ENCODE measurements at regions not wholly inside any gene's neighbourhood (a gene's known extent, or its start where the extent isn't known, plus 50 kb on each side); places are given as distances from the start of the nearest gene placed in this dataset.

GRCh38 chrX:98350940-98351339 is 1467.2 kb downstream of the RPA4 start:
- Histone ChIP-seq H3K36me3 (replicated peaks; ENCODE audit: control insufficient read depth, insufficient read depth, low read length) (no peaks in the 10 kb centered on the region), H3K4me3 (ENCODE audit: insufficient read depth, low read depth, low read length) (no peak overlapping the region), H3K27me3 (ENCODE audit: control insufficient read depth, insufficient read depth, low read length) (no peaks in the 10 kb centered on the region)
- DNase-seq: no peak

- no peaks in the 10 kb centered on the region for H3K36me3 ChIP-seq (replicated peaks; ENCODE audit: control insufficient read depth, insufficient read depth, low read length)
- no peak for DNase-seq
- no peak overlapping the region for H3K4me3 ChIP-seq (ENCODE audit: insufficient read depth, low read depth, low read length)
- H3K27me3 ChIP-seq (ENCODE audit: control insufficient read depth, insufficient read depth, low read length): no peaks in the 10 kb centered on the region
These were observed 1473.4 kb downstream of the RPA4 start for GRCh38 chrX:98357146-98357545.

- Histone ChIP-seq H3K27me3 (ENCODE audit: control insufficient read depth, insufficient read depth, low read length) (no peaks in the 10 kb centered on the region), H3K36me3 (replicated peaks; ENCODE audit: control insufficient read depth, insufficient read depth, low read length) (no peaks in the 10 kb centered on the region), H3K4me3 (ENCODE audit: insufficient read depth, low read depth, low read length) (no peak overlapping the region)
- no peak for DNase-seq
These were observed 1478.9 kb downstream of the RPA4 start for GRCh38 chrX:98362630-98363029.

- Histone ChIP-seq H3K27me3 (ENCODE audit: control insufficient read depth, insufficient read depth, low read length) (no peaks in the 10 kb centered on the region), H3K4me3 (ENCODE audit: insufficient read depth, low read depth, low read length) (no peak overlapping the region), H3K36me3 (replicated peaks; ENCODE audit: control insufficient read depth, insufficient read depth, low read length) (no peaks in the 10 kb centered on the region)
- peak; percentile 33 for DNase-seq
These were observed 1488.3 kb downstream of the RPA4 start for GRCh38 chrX:98371994-98372393.

- H3K4me3 ChIP-seq (ENCODE audit: insufficient read depth, low read depth, low read length): no peak overlapping the region
- no peak for DNase-seq
- H3K36me3 ChIP-seq (replicated peaks; ENCODE audit: control insufficient read depth, insufficient read depth, low read length): no peaks in the 10 kb centered on the region
- H3K27me3 ChIP-seq (ENCODE audit: control insufficient read depth, insufficient read depth, low read length): no peaks in the 10 kb centered on the region
These were observed 1495.4 kb downstream of the RPA4 start for GRCh38 chrX:98379134-98379533.

- Histone ChIP-seq H3K36me3 (replicated peaks; ENCODE audit: control insufficient read depth, insufficient read depth, low read length) (no peaks in the 10 kb centered on the region), H3K4me3 (ENCODE audit: insufficient read depth, low read depth, low read length) (no peak overlapping the region), H3K27me3 (ENCODE audit: control insufficient read depth, insufficient read depth, low read length) (no peaks in the 10 kb centered on the region)
- DNase-seq: peak; percentile 69
These were observed 1496.4 kb downstream of the RPA4 start for GRCh38 chrX:98380106-98380505.

- Histone ChIP-seq H3K27me3 (ENCODE audit: control insufficient read depth, insufficient read depth, low read length) (no peaks in the 10 kb centered on the region), H3K4me3 (ENCODE audit: insufficient read depth, low read depth, low read length) (no peak overlapping the region), H3K36me3 (replicated peaks; ENCODE audit: control insufficient read depth, insufficient read depth, low read length) (no peaks in the 10 kb centered on the region)
- no peak for DNase-seq
These were observed 1496.8 kb downstream of the RPA4 start for GRCh38 chrX:98380556-98380955.

GRCh38 chrX:98398542-98398941 is 1514.8 kb downstream of the RPA4 start:
- Histone ChIP-seq H3K36me3 (replicated peaks; ENCODE audit: control insufficient read depth, insufficient read depth, low read length) (no peaks in the 10 kb centered on the region), H3K4me3 (ENCODE audit: insufficient read depth, low read depth, low read length) (no peak overlapping the region), H3K27me3 (ENCODE audit: control insufficient read depth, insufficient read depth, low read length) (no peaks in the 10 kb centered on the region)
- no peak for DNase-seq

DNA sequence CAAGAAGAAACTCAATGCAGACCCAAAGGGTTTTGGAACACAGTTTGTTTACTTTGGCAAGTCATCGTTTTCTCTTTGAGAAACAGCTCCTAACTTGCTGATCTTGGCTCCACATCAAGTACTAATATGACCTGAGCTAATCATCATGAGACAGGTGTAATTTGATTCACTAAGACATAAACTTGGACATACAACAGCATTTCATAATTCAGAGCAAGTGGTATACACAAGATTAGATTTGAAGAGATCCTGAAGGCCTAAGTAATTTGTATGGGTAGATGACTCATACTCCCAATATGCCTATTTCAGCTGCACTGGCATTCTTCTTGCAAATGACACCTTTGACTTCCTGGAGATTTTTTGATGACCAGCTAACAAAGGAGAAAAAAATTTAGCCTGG is 1521.7 kb downstream of the RPA4 start:
- Histone ChIP-seq H3K36me3 (replicated peaks; ENCODE audit: control insufficient read depth, insufficient read depth, low read length) (no peaks in the 10 kb centered on the region), H3K27me3 (ENCODE audit: control insufficient read depth, insufficient read depth, low read length) (no peaks in the 10 kb centered on the region), H3K4me3 (ENCODE audit: insufficient read depth, low read depth, low read length) (no peak overlapping the region)
- no peak for DNase-seq

DNA sequence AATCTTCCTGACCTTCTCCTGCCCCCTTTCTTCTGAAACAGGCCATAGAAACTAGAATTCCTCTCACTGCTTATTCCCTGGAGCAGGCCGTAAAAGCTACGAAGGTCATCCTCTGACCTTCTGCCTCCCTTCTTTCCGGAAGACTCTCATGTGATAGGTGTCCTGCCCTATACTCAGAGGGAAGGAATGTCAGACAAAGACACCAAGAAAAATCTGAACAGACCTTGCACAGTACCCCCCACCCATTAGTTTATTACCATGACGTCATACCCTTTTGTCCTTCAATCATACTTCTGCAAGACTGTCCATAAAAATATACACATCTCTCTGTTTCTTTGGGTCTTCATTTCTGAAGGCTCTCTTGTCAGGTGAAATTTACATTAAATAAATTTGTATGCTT is 1523.9 kb downstream of the RPA4 start:
- Histone ChIP-seq H3K4me3 (ENCODE audit: insufficient read depth, low read depth, low read length) (no peak overlapping the region), H3K36me3 (replicated peaks; ENCODE audit: control insufficient read depth, insufficient read depth, low read length) (no peaks in the 10 kb centered on the region), H3K27me3 (ENCODE audit: control insufficient read depth, insufficient read depth, low read length) (no peaks in the 10 kb centered on the region)
- no peak for DNase-seq

DNA sequence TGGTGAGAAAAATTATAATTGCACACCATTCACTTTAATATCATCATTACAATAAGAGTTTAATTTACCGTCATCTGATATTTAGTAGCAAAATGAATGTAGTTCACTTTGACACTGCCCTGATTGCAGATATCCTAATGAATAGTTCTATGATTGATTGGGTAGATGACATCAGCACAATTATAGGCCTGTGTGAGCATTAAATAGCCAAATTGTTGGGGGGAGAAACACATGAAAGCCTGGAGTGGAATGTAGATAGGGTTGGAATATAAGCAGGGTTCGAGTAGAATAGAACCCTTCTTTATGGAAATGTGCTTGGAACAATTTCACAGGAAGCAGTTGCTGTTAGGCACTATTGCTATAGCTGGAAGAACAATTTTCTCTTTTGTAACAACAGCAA is 1526.2 kb downstream of the RPA4 start:
- H3K36me3 ChIP-seq (replicated peaks; ENCODE audit: control insufficient read depth, insufficient read depth, low read length): no peaks in the 10 kb centered on the region
- no peak overlapping the region for H3K4me3 ChIP-seq (ENCODE audit: insufficient read depth, low read depth, low read length)
- DNase-seq: no peak
- H3K27me3 ChIP-seq (ENCODE audit: control insufficient read depth, insufficient read depth, low read length): no peaks in the 10 kb centered on the region

DNA sequence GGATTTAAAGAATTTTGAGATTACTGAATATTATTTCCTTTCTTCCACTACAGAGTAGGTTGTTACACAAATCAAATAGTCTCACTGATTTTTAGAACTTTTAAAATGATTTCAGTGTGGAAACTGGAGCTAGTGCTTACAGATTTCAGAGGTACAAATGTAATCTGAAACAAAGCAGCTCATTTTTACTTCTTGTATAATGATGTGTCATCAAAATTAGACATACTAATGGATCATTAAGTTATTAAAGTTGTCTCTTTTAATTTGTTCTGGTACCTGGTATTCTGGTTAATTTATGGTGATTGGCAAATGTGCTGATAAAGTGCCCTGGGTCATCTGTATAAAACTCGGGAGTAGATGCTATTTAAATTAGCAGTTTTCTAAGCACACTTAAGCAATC is 1528.3 kb downstream of the RPA4 start:
- Histone ChIP-seq H3K27me3 (ENCODE audit: control insufficient read depth, insufficient read depth, low read length) (no peaks in the 10 kb centered on the region), H3K4me3 (ENCODE audit: insufficient read depth, low read depth, low read length) (no peak overlapping the region), H3K36me3 (replicated peaks; ENCODE audit: control insufficient read depth, insufficient read depth, low read length) (no peaks in the 10 kb centered on the region)
- no peak for DNase-seq

GRCh38 chrX:98422536-98422935 is 1538.8 kb downstream of the RPA4 start:
- DNase-seq: no peak
- no peaks in the 10 kb centered on the region for H3K27me3 ChIP-seq (ENCODE audit: control insufficient read depth, insufficient read depth, low read length)
- H3K36me3 ChIP-seq (replicated peaks; ENCODE audit: control insufficient read depth, insufficient read depth, low read length): no peaks in the 10 kb centered on the region
- H3K4me3 ChIP-seq (ENCODE audit: insufficient read depth, low read depth, low read length): no peak overlapping the region

DNA sequence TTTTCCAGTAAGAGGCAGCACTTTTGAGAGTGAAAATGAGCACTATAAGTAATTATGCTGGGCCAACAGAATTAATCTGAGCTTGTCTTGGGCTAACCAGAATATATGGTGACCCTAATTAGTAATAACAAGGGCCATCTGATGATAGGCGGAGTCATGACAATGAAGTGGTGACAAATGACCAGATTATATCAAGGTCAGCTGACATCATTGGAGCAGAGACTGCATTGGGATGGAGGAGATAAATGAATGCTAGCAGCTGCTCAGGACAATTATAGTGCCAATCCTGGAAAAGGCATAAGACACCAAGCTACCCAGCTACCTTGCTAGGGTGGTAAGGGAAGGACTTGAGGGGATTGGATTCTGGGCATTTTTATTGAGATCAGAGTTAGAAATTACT is 1548.7 kb downstream of the RPA4 start:
- no peak for DNase-seq
- H3K36me3 ChIP-seq (replicated peaks; ENCODE audit: control insufficient read depth, insufficient read depth, low read length): no peaks in the 10 kb centered on the region
- H3K4me3 ChIP-seq (ENCODE audit: insufficient read depth, low read depth, low read length): no peak overlapping the region
- no peaks in the 10 kb centered on the region for H3K27me3 ChIP-seq (ENCODE audit: control insufficient read depth, insufficient read depth, low read length)

DNA sequence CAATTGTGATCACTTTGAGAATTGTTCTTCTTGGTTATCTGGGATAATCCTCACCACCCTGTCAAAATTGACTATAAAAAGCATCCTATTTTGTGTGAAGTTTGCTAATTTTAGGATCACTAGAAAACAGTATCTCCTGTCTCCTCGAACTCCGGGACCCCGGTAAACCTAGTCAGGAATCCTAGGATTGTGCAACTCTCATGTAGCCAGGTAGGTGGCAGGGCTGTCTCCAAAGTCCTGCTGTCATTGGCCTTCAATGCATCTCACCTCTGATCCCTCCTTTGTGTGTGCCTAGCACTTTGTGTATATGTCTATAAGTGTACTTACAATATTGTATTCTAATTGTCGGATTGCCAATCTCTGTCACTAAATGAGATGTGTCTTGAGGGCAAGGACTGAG is 1564.8 kb downstream of the RPA4 start:
- peak; percentile 50 for DNase-seq
- Histone ChIP-seq H3K4me3 (ENCODE audit: insufficient read depth, low read depth, low read length) (no peak overlapping the region), H3K27me3 (ENCODE audit: control insufficient read depth, insufficient read depth, low read length) (no peaks in the 10 kb centered on the region), H3K36me3 (replicated peaks; ENCODE audit: control insufficient read depth, insufficient read depth, low read length) (no peaks in the 10 kb centered on the region)

GRCh38 chrX:98452456-98452855 is 1568.7 kb downstream of the RPA4 start:
- no peaks in the 10 kb centered on the region for H3K27me3 ChIP-seq (ENCODE audit: control insufficient read depth, insufficient read depth, low read length)
- no peak for DNase-seq
- H3K4me3 ChIP-seq (ENCODE audit: insufficient read depth, low read depth, low read length): no peak overlapping the region
- H3K36me3 ChIP-seq (replicated peaks; ENCODE audit: control insufficient read depth, insufficient read depth, low read length): no peaks in the 10 kb centered on the region

All from H7 (cell line).